ENCODE measurements at regions not wholly inside any gene's neighbourhood (a gene's known extent, or its start where the extent isn't known, plus 50 kb on each side); places are given as distances from the start of the nearest gene placed in this dataset.

DNA sequence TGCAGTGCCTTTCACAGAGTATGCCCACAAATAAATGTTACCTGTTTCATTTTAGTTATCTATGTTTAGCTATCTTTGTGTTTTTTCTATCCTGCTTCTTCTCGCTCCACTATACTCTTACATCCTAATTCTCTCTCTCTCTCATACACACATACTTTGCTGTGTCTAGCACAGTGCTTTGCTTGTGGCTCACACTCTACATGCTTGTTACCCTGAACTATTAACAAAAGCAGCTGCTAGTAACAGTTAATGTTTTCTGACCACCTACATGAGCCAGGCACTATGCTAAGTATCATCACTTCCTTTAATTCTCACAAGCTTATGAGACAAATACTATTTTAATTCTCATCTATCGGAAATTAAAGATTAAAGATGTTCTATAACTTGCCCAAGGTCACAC lies 390.5 kb upstream of the HNRNPA3 start:
- no peak overlapping the region for H3K27ac Mint-ChIP-seq

DNA sequence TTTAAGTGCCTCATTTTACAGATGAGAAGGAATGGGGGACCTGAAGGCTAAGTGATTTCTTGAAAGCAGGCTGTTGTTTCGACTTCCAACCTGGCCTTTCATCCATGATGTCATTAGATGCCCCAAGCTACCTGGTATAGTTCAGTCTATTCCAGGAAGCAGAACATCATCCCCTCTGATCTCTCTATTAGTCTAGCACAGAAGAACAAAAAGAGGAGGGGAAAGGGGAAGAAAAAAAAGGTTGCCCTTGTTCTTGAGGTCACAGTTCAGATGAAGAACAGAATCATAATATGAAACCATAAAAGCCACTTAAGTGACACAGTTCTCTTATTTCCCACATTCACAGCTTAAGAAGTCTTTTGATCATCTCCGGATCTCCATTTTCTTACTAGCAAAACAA lies 386.2 kb upstream of the HNRNPA3 start:
- Mint-ChIP-seq H3K9me3 (no peaks in the 10 kb centered on the region), H3K4me1 (peaks cover 34% of the 10 kb centered on the region), H3K36me3 (no peaks in the 10 kb centered on the region), H3K4me3 (peak overlapping the region; percentile 40), H3K27ac (peak overlapping the region; percentile 80)
- DNase-seq (ENCODE audit: low spot score in 2 of 2) (peak in 1 of 2 donors; percentile 56), ATAC-seq (peak; percentile 95)

More for the DNA sequence above, 390.5 kb upstream of the HNRNPA3 start:
- Mint-ChIP-seq H3K9me3 (no peaks in the 10 kb centered on the region), H3K4me1 (peaks cover 22% of the 10 kb centered on the region), H3K36me3 (no peaks in the 10 kb centered on the region), H3K4me3 (no peak overlapping the region)
- no peak for DNase-seq (ENCODE audit: low spot score in 2 of 2)
- ATAC-seq, result no peak

DNA sequence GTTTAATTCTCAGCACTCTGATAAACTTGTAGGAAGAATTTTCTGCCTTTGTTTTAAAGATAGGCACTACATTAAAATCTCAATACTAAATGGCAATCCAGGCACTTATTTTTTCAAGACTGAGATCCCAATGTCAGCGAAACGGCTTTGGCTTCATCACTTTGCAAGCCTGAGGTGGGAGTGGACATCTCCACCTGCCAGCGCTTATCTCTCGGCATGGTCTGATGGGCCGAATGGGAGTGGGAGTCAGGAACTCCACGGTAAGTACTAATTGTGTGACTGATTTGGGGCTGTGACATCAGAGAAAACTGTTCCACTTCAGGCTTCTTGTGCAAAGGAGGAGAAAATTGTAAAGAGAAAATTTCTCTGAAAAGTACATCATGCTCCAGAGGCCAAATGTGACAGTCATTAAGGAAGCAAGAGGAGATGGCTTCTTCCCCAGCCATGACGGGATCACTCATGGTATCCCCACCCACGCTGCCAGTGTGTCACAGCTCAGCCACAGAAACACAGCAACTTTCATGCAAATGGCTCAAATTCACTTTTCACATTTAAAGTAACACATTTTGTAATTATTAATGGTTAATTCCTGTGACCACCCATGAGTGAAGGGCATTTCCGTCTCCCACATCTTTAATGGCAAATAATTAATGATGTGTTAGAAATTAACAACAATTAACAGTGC lies 385.5 kb upstream of the HNRNPA3 start:
- ATAC-seq, result peak; percentile 70
- Mint-ChIP-seq H3K4me3 (peak overlapping the region; percentile 40), H3K36me3 (no peaks in the 10 kb centered on the region), H3K9me3 (no peaks in the 10 kb centered on the region), H3K27ac (peak overlapping the region; percentile 80), H3K4me1 (peaks cover 30% of the 10 kb centered on the region)
- DNase-seq (ENCODE audit: low spot score in 2 of 2), result peak; percentile 16 to 56

DNA sequence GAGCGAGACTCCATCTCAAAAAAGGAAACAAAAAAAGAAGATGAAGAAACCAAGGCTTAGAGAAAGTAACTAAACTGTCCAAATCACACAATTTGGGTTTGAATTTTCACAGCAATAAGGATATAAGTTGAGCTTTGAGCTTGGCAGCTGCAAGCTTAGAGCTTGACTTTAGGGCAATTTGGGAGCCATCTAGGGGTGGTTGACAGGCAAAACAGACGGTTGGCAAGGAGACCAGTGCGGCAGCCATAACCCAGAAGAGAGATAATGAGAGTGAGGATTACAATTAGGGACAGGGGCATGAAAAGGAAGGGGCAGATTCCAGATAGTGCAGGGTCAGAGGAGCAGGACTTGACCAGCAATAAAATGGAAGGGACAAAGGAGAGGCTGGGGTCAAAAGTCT lies 382.2 kb upstream of the HNRNPA3 start:
- Mint-ChIP-seq H3K27ac (no peak overlapping the region), H3K4me3 (no peak overlapping the region)

DNA sequence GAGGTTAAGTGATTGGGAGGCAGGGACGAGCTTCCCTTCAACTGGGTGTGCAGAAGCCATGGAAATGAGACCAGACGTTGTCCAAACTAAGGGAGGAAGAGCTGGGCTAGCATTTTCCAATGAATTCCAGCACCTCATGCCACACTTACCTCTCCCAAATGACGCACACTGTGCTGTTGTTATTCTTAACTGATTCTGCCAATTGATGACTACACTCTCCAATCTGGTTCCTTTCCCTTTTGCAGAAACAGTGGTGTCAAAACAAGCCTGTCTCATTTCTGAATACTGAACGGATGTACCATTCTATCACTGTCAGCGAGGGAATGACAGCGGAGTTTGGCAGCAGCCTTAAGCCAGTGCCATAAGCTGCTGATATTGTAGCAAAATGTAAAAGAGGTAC lies 380.5 kb upstream of the HNRNPA3 start:
- H3K4me3 Mint-ChIP-seq, result no peak overlapping the region
- no peaks in the 10 kb centered on the region for H3K9me3 Mint-ChIP-seq
- peaks cover 12% of the 10 kb centered on the region for H3K4me1 Mint-ChIP-seq
- no peak for ATAC-seq
- no peaks in the 10 kb centered on the region for H3K36me3 Mint-ChIP-seq
- no peak overlapping the region for H3K27ac Mint-ChIP-seq
- no peak for DNase-seq (ENCODE audit: low spot score in 2 of 2)

More for the DNA sequence above, 382.2 kb upstream of the HNRNPA3 start:
- Mint-ChIP-seq H3K36me3 (no peaks in the 10 kb centered on the region), H3K9me3 (no peaks in the 10 kb centered on the region), H3K4me1 (peaks cover 28% of the 10 kb centered on the region)
- DNase-seq (ENCODE audit: low spot score in 2 of 2) (no peak), ATAC-seq (no peak)

DNA sequence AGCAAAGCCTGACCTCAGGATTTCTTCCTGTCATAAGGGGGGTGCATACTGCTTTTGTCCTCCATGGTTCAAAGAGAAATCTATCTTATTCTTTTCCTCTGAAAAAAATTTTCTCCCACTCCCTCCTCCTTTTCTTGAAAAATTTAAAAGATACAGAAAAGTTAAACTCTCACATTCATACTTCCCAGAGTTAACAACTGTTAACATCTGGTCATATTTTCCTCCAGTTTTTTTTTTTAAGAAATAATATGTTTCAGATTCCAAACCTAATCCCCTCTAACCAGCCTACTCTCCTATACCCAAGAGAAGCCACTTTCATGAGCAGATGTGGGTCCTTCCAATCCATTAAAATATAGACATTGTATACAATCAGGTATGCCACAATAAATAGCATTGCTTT lies 378.9 kb upstream of the HNRNPA3 start:
- Mint-ChIP-seq H3K4me3 (no peak overlapping the region), H3K9me3 (no peaks in the 10 kb centered on the region), H3K4me1 (peaks cover 6% of the 10 kb centered on the region), H3K27ac (no peak overlapping the region), H3K36me3 (no peaks in the 10 kb centered on the region)
- DNase-seq (ENCODE audit: low spot score in 2 of 2) (no peak), ATAC-seq (no peak)

DNA sequence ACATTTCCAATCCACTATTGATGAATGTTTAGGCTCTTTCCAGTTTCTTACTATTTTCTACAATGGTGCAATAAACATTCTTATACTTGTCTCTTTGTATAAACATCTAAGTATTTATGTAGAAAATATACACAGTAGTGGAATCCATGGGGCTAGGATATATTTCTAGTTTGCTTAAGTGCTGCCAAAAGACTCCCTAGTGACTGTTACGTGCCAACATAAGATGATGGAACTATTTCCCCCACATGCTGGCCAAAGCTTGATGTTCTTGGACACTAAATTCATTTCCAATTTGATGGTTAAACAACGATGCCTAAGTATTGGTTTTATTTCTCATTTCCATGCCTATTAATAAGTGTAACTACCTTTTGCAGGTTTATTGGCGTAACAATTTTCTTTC lies 378.4 kb upstream of the HNRNPA3 start:
- H3K36me3 Mint-ChIP-seq, result no peaks in the 10 kb centered on the region
- no peak for ATAC-seq
- DNase-seq (ENCODE audit: low spot score in 2 of 2), result no peak
- H3K27ac Mint-ChIP-seq, result no peak overlapping the region
- H3K4me3 Mint-ChIP-seq, result no peak overlapping the region
- H3K9me3 Mint-ChIP-seq, result no peaks in the 10 kb centered on the region
- peaks cover 6% of the 10 kb centered on the region for H3K4me1 Mint-ChIP-seq

DNA sequence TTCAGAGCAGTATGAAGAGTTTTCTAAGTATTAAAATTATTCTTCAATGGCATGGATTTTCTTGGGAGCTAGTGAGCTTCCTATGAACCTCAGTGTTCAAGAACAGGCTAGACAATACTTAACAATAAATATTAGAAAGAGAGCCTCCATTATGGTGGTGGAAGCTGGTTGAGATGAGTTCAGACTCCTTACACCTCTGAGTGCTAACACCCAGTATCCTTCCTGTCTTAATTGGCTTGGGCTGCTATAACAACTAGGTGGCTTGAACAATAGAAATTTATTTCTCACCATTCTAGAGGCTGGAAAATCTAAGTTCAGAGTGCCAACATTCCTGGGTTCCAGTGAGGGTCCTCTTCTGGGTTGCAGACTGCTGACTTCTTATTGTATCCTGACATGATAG lies 369.4 kb upstream of the HNRNPA3 start:
- ATAC-seq, result no peak
- H3K27ac Mint-ChIP-seq, result no peak overlapping the region

DNA sequence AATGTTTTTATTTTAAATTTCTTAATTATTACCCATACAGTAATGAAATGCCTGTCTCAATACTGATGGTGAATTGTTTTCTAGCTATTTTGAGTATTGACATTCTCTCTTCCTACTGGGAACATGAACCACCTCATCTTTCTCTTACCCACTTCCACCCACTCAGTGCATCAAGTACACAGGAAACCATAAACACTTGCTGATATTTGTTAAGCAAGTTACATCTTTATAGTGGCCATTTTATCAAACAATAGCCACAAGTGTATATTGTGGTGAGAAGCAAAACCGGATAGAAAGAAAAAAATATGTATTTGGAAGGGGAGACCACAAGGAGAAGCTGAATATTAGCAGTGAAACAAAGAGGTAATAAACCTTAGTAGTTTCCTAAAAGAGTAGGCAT lies 368.1 kb upstream of the HNRNPA3 start:
- Mint-ChIP-seq H3K4me1 (peaks cover 25% of the 10 kb centered on the region), H3K9me3 (peaks cover 6% of the 10 kb centered on the region), H3K36me3 (no peaks in the 10 kb centered on the region), H3K4me3 (no peak overlapping the region), H3K27ac (no peak overlapping the region)
- no peak for ATAC-seq
- no peak for DNase-seq (ENCODE audit: low spot score in 2 of 2)

More for the DNA sequence above, 369.4 kb upstream of the HNRNPA3 start:
- H3K9me3 Mint-ChIP-seq, result peaks cover 6% of the 10 kb centered on the region
- H3K4me3 Mint-ChIP-seq, result no peak overlapping the region
- no peak for DNase-seq (ENCODE audit: low spot score in 2 of 2)
- H3K36me3 Mint-ChIP-seq, result no peaks in the 10 kb centered on the region
- H3K4me1 Mint-ChIP-seq, result peaks cover 25% of the 10 kb centered on the region

DNA sequence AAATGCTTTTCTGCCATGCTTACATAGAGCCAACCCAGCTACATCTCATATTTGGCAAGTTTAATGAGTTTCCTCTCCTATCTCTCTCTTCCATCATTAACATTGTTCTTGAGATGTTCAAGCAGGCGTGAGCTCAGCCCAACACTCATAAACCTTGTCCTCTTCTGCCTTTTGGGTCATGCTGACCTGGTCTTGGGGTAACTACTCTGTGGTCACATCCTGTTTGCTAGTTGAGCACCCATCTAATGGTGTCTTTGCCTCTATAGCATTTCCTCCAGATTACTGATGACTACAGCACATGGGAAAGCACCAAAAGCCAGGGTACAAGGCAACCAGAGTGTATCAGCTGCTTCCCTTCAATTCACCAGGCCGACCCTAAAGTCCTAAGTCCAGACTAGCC lies 366.9 kb upstream of the HNRNPA3 start:
- DNase-seq (ENCODE audit: low spot score in 2 of 2) (no peak), ATAC-seq (peak; percentile 57)
- Mint-ChIP-seq H3K4me1 (peaks cover 31% of the 10 kb centered on the region), H3K9me3 (peaks cover 6% of the 10 kb centered on the region), H3K4me3 (no peak overlapping the region), H3K27ac (no peak overlapping the region), H3K36me3 (no peaks in the 10 kb centered on the region)

DNA sequence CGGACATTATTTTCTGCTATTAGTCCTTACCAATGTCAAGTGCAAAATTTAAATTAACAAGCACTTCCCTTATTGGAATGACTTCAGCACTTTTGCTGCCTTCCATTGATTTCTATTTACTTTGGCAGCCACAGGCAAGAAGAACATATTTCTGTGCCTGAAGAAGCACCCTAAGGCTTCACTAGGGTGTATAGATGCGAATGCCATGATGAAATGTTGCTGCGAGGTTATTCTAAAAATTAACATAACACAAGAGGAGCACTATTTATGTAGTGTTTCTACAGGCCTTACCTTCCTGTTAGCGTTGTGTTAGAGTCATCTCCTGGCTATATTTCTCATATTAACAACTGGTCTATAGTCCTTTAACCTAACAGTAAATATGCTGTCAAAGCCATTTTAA lies 365.0 kb upstream of the HNRNPA3 start:
- peaks cover 38% of the 10 kb centered on the region for H3K4me1 Mint-ChIP-seq
- no peaks in the 10 kb centered on the region for H3K36me3 Mint-ChIP-seq
- H3K27ac Mint-ChIP-seq, result no peak overlapping the region
- no peak overlapping the region for H3K4me3 Mint-ChIP-seq
- H3K9me3 Mint-ChIP-seq, result peaks cover 6% of the 10 kb centered on the region
- no peak for DNase-seq (ENCODE audit: low spot score in 2 of 2)
- ATAC-seq, result no peak

DNA sequence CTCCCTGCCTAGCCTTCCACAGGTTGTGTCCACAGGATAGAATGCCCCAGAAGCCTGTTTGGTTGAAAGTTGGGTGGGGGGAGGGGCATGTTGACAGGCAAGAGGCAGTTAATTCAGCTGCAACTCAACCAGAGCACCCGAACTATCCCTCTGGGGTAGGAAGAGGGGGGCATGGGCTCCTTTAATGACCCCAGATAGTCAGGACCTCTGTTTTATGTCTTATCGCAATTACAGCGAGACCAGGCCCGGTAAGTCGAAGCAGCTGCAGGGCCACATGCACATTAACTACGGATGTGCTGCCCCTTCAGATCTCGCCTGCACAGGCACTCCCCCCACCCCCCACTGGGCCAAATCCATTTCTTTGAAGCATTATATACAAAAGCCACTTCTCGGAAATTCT lies 363.8 kb upstream of the HNRNPA3 start:
- ATAC-seq, result no peak
- no peaks in the 10 kb centered on the region for H3K36me3 Mint-ChIP-seq
- H3K4me1 Mint-ChIP-seq, result peaks cover 42% of the 10 kb centered on the region
- H3K9me3 Mint-ChIP-seq, result peaks cover 4% of the 10 kb centered on the region
- H3K27ac Mint-ChIP-seq, result no peak overlapping the region
- no peak overlapping the region for H3K4me3 Mint-ChIP-seq
- no peak for DNase-seq (ENCODE audit: low spot score in 2 of 2)

DNA sequence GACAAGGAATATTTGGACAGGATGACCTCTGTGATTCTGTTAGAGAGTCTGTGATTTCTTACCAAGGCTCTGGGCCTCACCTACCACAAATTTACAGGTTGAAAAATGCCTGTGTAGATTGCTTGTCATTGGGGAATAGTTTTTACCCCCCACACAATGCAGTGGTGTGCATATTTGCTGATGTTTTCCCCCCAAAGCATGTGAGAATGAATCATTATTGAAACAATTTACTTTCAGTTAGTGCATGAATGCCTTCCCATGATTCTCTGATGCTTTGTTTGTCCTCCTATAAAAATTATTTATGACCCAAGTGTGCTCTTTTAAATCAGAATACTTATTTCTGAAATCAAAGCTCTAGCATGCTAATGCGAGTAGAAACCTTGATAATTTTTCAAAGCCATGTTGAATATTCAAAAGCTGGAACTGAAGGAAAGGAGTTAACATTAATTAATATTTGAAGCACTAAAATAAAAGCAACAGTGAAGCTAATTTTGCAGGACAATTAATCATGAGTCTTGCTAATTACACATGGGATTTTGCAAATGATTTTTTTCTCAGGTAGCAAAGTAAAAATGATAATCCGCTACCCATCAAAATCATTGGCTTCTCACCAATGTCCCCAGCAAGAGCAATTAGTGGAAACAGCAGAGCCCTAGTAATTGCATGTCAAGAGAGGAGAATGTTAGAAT lies 361.2 kb upstream of the HNRNPA3 start:
- Mint-ChIP-seq H3K9me3 (peaks cover 2% of the 10 kb centered on the region), H3K36me3 (no peaks in the 10 kb centered on the region), H3K4me3 (no peak overlapping the region), H3K4me1 (peaks cover 43% of the 10 kb centered on the region), H3K27ac (no peak overlapping the region)
- ATAC-seq, result no peak
- no peak for DNase-seq (ENCODE audit: low spot score in 2 of 2)

DNA sequence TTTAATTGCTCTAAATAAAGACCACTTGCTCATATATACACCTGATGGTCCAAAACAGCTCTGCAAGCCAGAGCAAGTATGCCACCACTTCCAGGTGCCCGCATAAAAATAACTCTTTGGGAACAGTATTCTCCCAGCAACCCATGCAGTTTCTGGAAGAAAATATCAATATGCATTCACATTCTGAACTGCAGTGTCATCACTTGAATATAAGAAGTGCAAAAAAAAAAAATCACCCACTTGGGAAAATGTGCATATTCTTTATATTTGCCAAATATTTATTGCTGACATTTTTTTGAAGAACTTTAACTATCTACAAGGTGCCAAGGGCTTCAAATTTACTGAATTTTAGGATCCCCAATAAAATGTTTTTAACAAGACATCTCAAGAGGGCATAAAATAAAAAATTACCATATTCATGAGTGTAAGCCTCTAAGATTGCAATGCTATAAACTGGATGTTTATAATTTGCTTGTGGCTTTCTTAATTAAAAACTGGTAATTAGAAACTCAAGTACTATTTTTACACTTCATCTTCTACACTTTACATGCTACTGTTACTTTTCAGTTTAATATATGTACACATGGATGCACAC lies 360.6 kb upstream of the HNRNPA3 start:
- Mint-ChIP-seq H3K9me3 (peaks cover 2% of the 10 kb centered on the region), H3K4me3 (no peak overlapping the region), H3K27ac (no peak overlapping the region), H3K4me1 (peaks cover 49% of the 10 kb centered on the region), H3K36me3 (no peaks in the 10 kb centered on the region)
- ATAC-seq (no peak), DNase-seq (ENCODE audit: low spot score in 2 of 2) (no peak)

DNA sequence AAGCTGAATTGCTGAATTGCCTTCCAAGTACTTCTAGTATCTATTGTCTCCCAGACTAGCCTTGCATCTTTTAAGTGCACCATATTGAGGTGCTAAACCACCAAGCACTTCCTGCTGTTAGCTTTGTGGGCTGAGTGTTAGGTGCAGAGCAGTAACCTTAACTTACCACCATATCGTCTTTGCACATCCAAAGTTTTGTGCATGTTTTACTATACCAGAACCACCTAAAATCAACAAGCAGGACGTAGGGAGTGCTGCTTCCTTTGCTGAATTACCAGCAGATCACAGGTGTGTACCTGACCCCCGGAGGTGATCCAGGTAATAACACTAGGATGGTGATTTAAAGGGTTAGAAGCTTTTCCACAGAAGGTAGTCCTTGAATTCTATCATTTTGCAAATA lies 359.9 kb upstream of the HNRNPA3 start:
- Mint-ChIP-seq H3K27ac (no peak overlapping the region), H3K4me1 (peaks cover 56% of the 10 kb centered on the region), H3K36me3 (no peaks in the 10 kb centered on the region), H3K9me3 (peaks cover 2% of the 10 kb centered on the region), H3K4me3 (no peak overlapping the region)
- DNase-seq (ENCODE audit: low spot score in 2 of 2), result peak in 1 of 2 donors; percentile 59
- peak; percentile 96 for ATAC-seq

DNA sequence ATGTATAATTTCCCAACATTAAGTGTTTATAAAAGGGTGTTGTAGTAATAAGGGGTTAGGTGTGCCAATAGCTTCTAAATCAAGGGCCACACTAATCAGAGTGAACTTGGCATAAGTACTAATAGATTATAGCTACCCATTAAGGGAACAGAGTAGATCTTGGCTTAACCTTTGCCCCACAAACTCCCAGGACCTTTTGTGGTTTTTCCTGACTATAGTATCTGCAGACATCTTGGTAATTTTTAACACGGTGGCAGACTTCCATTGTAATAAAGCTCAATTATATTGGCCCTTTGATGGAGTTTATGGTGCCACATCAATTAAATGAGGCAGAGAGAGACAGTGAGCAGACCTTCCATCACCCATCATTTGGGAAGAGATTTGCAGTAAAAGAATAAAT lies 358.5 kb upstream of the HNRNPA3 start:
- Mint-ChIP-seq H3K4me3 (no peak overlapping the region), H3K36me3 (no peaks in the 10 kb centered on the region), H3K27ac (peak overlapping the region; percentile 30), H3K4me1 (peaks cover 57% of the 10 kb centered on the region), H3K9me3 (peaks cover 2% of the 10 kb centered on the region)
- DNase-seq (ENCODE audit: low spot score in 2 of 2) (no peak), ATAC-seq (no peak)

Measured in stimulated activated effector memory CD8-positive, alpha-beta T cell treated with anti-CD3 and anti-CD28 coated beads, Interleukin-12 subunit alpha, Interleukin-12 subunit beta, amount 100 ng/mL, for 72 hours (primary cell).